Natural killer cell (primary cell): ENCODE measurements at regions not wholly inside any gene's neighbourhood (a gene's known extent, or its start where the extent isn't known, plus 50 kb on each side); places are given as distances from the start of the nearest gene placed in this dataset.

Experiments
- ATAC-seq, 3 donors: fragments of 150-1000 bp in 2 of 3; fragments of 200-7000 bp in 1 of 3; cut with Tn5 transposase; 1 replicate in 1 of 3; 2 replicates in 2 of 3; pipeline ENCODE4 v1.10.0; 2021; ENCODE audit warnings: mild to moderate bottlenecking in 2 of 3, moderate library complexity in 2 of 3
- DNase-seq, 2 donors: peaks; one replicate each; pipeline versions ENCODE4 v3.0.0 to v3.0.0-alpha.2; 2013 to 2021; ENCODE audit warnings: mixed read lengths in 1 of 2
- H3K27ac ChIP-seq: one replicate; pipeline ENCODE4 v1.5.1; 2013; ENCODE audit warnings: mild to moderate bottlenecking, low read length
- H3K27me3 ChIP-seq: one replicate; pipeline ENCODE4 v1.6.1; 2013; ENCODE audit warnings: low read length; ENCODE audit not compliant: control insufficient read depth, insufficient read depth
- H3K36me3 ChIP-seq: one replicate; pipeline ENCODE4 v1.6.1; 2013; ENCODE audit warnings: low read length; ENCODE audit not compliant: control insufficient read depth, insufficient read depth
- H3K4me1 ChIP-seq: one replicate; pipeline ENCODE4 v1.6.1; 2013; ENCODE audit warnings: low read length; ENCODE audit not compliant: control insufficient read depth, insufficient read depth
- H3K4me3 ChIP-seq: one replicate; pipeline ENCODE4 v1.5.1; 2013; ENCODE audit warnings: low read length
- H3K9me3 ChIP-seq: one replicate; pipeline ENCODE4 v1.6.1; 2013; ENCODE audit warnings: low read length; ENCODE audit not compliant: control insufficient read depth, insufficient read depth
- H3K27ac Mint-ChIP-seq, 2 donors: one replicate each; pipeline ENCODE4 v1.8.0; 2022; ENCODE audit warnings: mild to moderate bottlenecking in 2 of 2, mixed read lengths in 2 of 2, moderate library complexity in 1 of 2
- H3K27me3 Mint-ChIP-seq, 2 donors: one replicate each; pipeline ENCODE4 v1.8.0; 2022; ENCODE audit warnings: low read depth in 2 of 2, mixed read lengths in 2 of 2
- H3K36me3 Mint-ChIP-seq: one replicate; pipeline ENCODE4 v1.8.0; 2022; ENCODE audit warnings: mixed read lengths
- H3K4me1 Mint-ChIP-seq, 2 donors: one replicate each; pipeline ENCODE4 v1.8.0; 2022; ENCODE audit warnings: mixed read lengths in 2 of 2
- H3K4me3 Mint-ChIP-seq: one replicate; pipeline ENCODE4 v1.8.0; 2022; ENCODE audit warnings: mild to moderate bottlenecking, moderate library complexity, mixed read lengths
- H3K9me3 Mint-ChIP-seq, 2 donors: one replicate each; pipeline ENCODE4 v1.8.0; 2022; ENCODE audit warnings: mixed read lengths in 2 of 2
- CTCF ChIP-seq: fragments of 200-600 bp; IDR thresholded peaks from one replicate; pipeline ENCODE4 v1.8.0; 2022; ENCODE audit warnings: antibody characterized with exemption
- WGBS: methylation state at CpG from one replicate; pipeline ENCODE4 v1.1.7; 2013; ENCODE audit warnings: missing lambda C conversion rate; ENCODE audit not compliant: insufficient coverage; 5-methylcytosine and 5-hydroxymethylcytosine counted together
- intact Hi-C: fragments of 100-400 bp; cut with micrococcal nuclease; formaldehyde crosslinking; loops from one replicate; pipeline ENCODE4 v1.14.2; 2022

- Mint-ChIP-seq H3K4me3 (no peak overlapping the region), H3K36me3 (no peaks in the 10 kb centered on the region), H3K27me3 (no peaks in the 10 kb centered on the region), H3K9me3 (peaks cover 0 to 2% of the 10 kb centered on the region in 2 donors), H3K4me1 (no peaks in the 10 kb centered on the region), H3K27ac (no peak overlapping the region)
- no peak overlapping the region for H3K27ac ChIP-seq
- 85% methylated on average over 2 of the region's 2 CpGs for WGBS
- H3K36me3 ChIP-seq: no peaks in the 10 kb centered on the region
- H3K4me3 ChIP-seq: no peak overlapping the region
- TF ChIP-seq CTCF: no peak
- H3K4me1 ChIP-seq: no peaks in the 10 kb centered on the region
- DNase-seq: no peak
- intact Hi-C loops: no loop called here
- H3K9me3 ChIP-seq: no peaks in the 10 kb centered on the region
- ATAC-seq: no peak
- H3K27me3 ChIP-seq: no peaks in the 10 kb centered on the region
Measured at GRCh38 chr20:40046703-40047102, 642.3 kb downstream of the MAFB start.

- Histone ChIP-seq H3K27ac (no peak overlapping the region), H3K36me3 (no peaks in the 10 kb centered on the region), H3K4me1 (no peaks in the 10 kb centered on the region), H3K27me3 (no peaks in the 10 kb centered on the region), H3K9me3 (no peaks in the 10 kb centered on the region), H3K4me3 (no peak overlapping the region)
- Mint-ChIP-seq H3K4me3 (no peak overlapping the region), H3K4me1 (no peaks in the 10 kb centered on the region), H3K9me3 (peaks cover 0 to 3% of the 10 kb centered on the region in 2 donors), H3K27me3 (peaks cover 7 to 13% of the 10 kb centered on the region in 2 donors), H3K27ac (no peak overlapping the region), H3K36me3 (peaks cover 6% of the 10 kb centered on the region)
- intact Hi-C loops: no loop called here
- DNase-seq (no peak), ATAC-seq (no peak)
- TF ChIP-seq CTCF: no peak
- 86% methylated on average over 1 of the region's 1 CpG for WGBS
Measured at GRCh38 chr20:40037511-40037910, 651.5 kb downstream of the MAFB start.

- Mint-ChIP-seq H3K27me3 (peaks cover 5 to 8% of the 10 kb centered on the region in 2 donors), H3K4me3 (no peak overlapping the region), H3K9me3 (peaks cover 3 to 4% of the 10 kb centered on the region in 2 donors), H3K4me1 (no peaks in the 10 kb centered on the region), H3K36me3 (peaks cover 5% of the 10 kb centered on the region), H3K27ac (no peak overlapping the region)
- DNase-seq (no peak), ATAC-seq (no peak)
- WGBS: 92% methylated on average over 2 of the region's 2 CpGs
- TF ChIP-seq CTCF: no peak
- Histone ChIP-seq H3K4me1 (no peaks in the 10 kb centered on the region), H3K36me3 (no peaks in the 10 kb centered on the region), H3K27me3 (no peaks in the 10 kb centered on the region), H3K9me3 (no peaks in the 10 kb centered on the region), H3K27ac (no peak overlapping the region), H3K4me3 (no peak overlapping the region)
- intact Hi-C loops: no loop called here
Measured at GRCh38 chr20:40029589-40029988, 659.4 kb downstream of the MAFB start.

- Histone ChIP-seq H3K27ac (no peak overlapping the region), H3K27me3 (no peaks in the 10 kb centered on the region), H3K4me1 (no peaks in the 10 kb centered on the region), H3K9me3 (no peaks in the 10 kb centered on the region), H3K4me3 (no peak overlapping the region), H3K36me3 (no peaks in the 10 kb centered on the region)
- TF ChIP-seq CTCF: no peak
- peaks cover 0 to 3% of the 10 kb centered on the region in 2 donors for H3K9me3 Mint-ChIP-seq
- H3K27ac Mint-ChIP-seq: no peak overlapping the region
- intact Hi-C loops: no loop called here
- WGBS: 91% methylated on average over 5 of the region's 5 CpGs
- no peaks in the 10 kb centered on the region for H3K36me3 Mint-ChIP-seq
- H3K27me3 Mint-ChIP-seq: no peaks in the 10 kb centered on the region
- H3K4me1 Mint-ChIP-seq: no peaks in the 10 kb centered on the region
- DNase-seq: no peak
- no peak for ATAC-seq
- no peak overlapping the region for H3K4me3 Mint-ChIP-seq
Measured at GRCh38 chr20:40019510-40019909, 669.5 kb downstream of the MAFB start.
